ENCODE measurements at regions not wholly inside any gene's neighbourhood (a gene's known extent, or its start where the extent isn't known, plus 50 kb on each side); places are given as distances from the start of the nearest gene placed in this dataset.

DNA sequence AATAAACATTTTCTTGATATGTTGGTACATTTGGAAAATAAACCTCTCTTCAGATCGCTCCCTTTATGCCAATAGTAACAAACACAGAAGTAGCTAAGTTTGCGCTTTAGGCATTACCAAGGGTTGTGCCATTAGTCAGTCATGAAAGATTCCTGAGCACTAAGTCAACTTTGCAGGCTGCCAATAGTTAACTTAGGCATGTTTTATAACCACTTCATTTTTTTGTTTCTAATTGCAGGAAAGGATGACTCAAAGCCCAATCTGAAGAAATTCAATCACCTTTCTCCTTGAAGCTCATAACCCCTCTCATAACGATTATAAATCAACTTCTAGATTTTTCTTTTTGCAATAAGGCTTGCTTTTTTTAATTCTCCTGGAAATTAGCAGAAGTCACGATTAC is 517.0 kb downstream of the AGTPBP1 start:
- TF ChIP-seq, protein P1, sequence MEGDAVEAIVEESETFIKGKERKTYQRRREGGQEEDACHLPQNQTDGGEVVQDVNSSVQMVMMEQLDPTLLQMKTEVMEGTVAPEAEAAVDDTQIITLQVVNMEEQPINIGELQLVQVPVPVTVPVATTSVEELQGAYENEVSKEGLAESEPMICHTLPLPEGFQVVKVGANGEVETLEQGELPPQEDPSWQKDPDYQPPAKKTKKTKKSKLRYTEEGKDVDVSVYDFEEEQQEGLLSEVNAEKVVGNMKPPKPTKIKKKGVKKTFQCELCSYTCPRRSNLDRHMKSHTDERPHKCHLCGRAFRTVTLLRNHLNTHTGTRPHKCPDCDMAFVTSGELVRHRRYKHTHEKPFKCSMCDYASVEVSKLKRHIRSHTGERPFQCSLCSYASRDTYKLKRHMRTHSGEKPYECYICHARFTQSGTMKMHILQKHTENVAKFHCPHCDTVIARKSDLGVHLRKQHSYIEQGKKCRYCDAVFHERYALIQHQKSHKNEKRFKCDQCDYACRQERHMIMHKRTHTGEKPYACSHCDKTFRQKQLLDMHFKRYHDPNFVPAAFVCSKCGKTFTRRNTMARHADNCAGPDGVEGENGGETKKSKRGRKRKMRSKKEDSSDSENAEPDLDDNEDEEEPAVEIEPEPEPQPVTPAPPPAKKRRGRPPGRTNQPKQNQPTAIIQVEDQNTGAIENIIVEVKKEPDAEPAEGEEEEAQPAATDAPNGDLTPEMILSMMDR (IDR thresholded peaks at IDR 0.05; ENCODE audit: borderline replicate concordance, extremely low read depth, low read length, poor library complexity, severe bottlenecking): no peak
- TF ChIP-seq EZH2 (IDR thresholded peaks at IDR 0.05; ENCODE audit: borderline replicate concordance, low read depth, low read length, severe bottlenecking): no peak

Data from DND-41 (cell line).